Suprapubic skin (tissue), 4 donors: ENCODE measurements at regions not wholly inside any gene's neighbourhood (a gene's known extent, or its start where the extent isn't known, plus 50 kb on each side); places are given as distances from the start of the nearest gene placed in this dataset.

ENCODE experiments used
- CTCF ChIP-seq, 2 donors: fragments of 200-600 bp in 1 of 2; fragments of 450-650 bp in 1 of 2; sonication (generic) in 1 of 2; IDR thresholded peaks; one replicate each; pipeline ENCODE4 v1.5.1; 2016 to 2019; ENCODE audit warnings: antibody characterized with exemption in 2 of 2, mild to moderate bottlenecking in 1 of 2, moderate library complexity in 1 of 2
- EP300 ChIP-seq: sonication (generic); formaldehyde crosslinking; IDR thresholded peaks from one replicate; pipeline ENCODE4 v1.6.1; 2017; ENCODE audit warnings: antibody characterized with exemption
- POLR2A ChIP-seq, 2 donors: fragments of 450-650 bp; IDR thresholded peaks; one replicate each; pipeline ENCODE4 v1.6.1; 2017; ENCODE audit warnings: antibody characterized with exemption in 2 of 2, mild to moderate bottlenecking in 2 of 2, moderate library complexity in 2 of 2
- POLR2AphosphoS5 ChIP-seq, 3 donors: sonication (generic); formaldehyde crosslinking; IDR thresholded peaks; one replicate each; pipeline ENCODE4 v1.6.1; 2017; ENCODE audit warnings: antibody characterized with exemption in 3 of 3

GRCh38 chr4:144351306-144351705 lies 210.8 kb upstream of the GYPA start:
- TF ChIP-seq CTCF (IDR thresholded peaks at IDR 0.05) (no peak), POLR2A (IDR thresholded peaks at IDR 0.05) (no peak), POLR2AphosphoS5 (IDR thresholded peaks at IDR 0.05) (no peak), EP300 (no peak)
